ENCODE measurements at regions not wholly inside any gene's neighbourhood (a gene's known extent, or its start where the extent isn't known, plus 50 kb on each side); places are given as distances from the start of the nearest gene placed in this dataset.

DNA sequence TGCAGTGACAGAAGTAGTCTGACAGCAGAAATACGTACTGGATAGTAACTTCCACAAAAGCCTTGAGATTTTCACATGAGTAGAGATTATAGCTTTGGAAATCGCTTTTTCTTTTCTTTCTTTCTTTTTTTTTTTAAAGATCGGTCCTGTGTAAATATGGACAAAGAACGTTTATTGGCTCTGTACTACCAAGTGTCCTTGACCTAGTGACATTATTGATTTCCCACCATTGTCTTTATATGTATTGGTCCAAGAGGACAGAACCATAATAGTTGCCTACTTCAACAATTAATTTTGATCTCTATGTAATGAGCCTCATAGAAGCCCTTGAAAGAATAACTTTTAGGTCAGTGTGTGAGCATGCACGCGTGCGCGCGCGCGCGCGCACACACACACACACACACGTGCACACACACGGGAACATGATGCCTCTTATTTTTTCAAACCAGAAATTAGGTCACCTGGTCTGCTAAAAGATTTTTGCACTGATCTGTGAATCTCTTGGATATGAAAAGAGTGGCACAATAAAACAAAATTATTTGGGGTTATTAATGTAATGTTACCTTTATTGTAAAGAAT, 516.8 kb downstream of the PSAT1 start:
- DNase-seq, result no peak

DNA sequence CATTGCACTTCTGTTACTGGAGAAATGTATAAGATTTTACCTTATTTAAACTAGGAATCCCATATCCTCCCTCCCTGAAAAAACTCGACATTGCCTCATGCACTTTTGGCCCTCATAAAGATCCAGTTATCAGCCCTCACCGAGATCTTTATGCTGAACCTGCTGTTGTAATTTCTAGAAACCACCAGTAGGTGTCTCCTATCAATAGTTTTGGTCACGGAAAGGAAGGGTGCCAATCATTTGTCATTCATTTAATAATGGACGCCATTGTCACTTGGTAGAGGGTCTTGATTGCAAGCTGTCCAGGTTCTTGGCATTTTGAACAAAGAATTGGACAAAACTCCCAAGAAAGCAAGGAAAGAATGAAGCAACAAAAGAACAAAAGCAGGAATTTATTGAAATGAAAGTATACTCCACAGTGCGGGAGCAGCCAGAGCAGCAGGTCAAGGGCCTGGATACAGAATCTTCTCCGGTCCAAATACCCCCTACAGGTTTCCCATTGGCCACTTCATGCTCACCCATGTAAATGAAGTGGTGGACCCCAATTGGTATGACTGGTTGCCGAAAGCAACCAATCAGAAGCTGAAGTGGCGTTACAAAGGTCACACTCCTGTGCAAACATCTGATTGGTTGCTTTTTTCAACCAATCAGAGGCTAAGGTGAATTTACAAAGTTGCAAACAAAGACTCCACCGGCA, 524.3 kb downstream of the PSAT1 start:
- no peak for DNase-seq

DNA sequence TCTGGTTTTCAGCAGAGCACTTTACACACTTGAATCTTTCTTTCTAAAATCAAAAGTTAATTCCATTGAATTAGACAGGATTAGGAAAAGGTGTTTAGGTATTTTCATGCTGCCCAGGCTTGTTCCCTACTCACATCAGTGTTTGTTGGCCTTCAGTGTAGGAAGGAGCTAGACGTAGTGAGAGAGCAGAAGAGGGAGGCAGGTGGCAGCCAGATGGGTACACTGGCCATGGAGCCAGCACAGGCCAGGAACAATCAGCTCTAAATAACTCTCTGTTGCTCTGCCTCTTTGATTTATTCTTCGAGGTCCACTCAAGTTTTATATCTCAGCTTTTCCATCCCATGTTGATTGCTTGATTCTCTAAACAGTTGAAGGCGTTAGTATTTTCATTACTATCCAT, 529.6 kb downstream of the PSAT1 start:
- no peak for DNase-seq

DNA sequence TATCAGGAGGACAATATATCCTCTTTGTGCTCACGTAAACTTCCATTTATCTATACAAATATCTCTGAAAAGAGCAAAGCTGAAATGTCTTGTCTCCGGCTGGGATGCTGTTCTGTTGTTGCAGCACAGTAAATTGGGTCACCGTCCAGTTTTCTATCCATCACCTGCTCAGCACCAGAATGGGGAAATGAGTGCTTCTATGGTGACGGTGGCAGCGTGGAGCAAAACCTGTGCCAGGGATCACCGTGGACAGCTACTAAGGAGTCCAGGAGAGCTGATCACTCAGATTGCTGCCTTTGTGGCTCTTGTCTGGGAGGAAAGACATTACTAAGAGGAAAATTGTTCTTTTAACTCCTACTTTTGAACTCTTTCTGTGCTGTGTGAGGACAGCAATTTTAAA, 531.6 kb downstream of the PSAT1 start:
- DNase-seq, result no peak

DNA sequence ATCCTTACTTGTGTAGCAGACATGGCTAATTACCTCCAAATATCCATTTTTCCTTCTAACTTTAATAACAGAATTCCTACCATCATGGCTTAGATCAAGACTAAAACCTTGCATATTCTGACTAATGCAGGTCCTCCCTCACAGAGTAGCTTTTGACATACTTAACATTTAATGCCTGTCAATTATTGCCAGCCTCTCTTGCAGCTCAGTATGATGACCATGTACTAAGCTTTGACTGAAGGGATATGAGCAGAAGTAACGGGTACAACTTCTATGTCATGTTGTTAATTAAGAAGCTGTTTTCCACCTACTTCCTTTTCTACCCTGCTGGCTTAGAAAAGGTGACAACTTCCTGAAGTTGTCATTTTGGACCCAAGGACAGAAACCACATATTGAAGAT, 533.4 kb downstream of the PSAT1 start:
- DNase-seq, result no peak

DNA sequence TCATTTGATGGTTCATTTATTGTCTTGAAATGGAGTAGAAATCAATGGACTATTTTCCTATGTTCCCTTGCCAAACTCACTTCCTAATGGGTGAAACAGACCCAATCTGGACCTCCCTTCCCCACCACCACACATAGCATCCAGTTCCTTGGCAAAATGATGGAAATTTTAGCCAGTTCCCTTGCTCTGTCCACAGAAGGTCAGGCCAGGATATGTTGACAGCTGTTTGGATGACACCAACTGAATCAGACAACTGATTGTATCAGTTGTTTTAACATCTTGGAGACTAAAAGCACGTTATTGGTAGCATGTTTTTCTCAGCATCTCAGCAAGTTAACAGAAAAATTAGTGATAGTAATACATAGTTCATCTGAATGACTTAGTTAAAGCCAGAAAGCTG, 534.8 kb downstream of the PSAT1 start:
- no peak for DNase-seq

DNA sequence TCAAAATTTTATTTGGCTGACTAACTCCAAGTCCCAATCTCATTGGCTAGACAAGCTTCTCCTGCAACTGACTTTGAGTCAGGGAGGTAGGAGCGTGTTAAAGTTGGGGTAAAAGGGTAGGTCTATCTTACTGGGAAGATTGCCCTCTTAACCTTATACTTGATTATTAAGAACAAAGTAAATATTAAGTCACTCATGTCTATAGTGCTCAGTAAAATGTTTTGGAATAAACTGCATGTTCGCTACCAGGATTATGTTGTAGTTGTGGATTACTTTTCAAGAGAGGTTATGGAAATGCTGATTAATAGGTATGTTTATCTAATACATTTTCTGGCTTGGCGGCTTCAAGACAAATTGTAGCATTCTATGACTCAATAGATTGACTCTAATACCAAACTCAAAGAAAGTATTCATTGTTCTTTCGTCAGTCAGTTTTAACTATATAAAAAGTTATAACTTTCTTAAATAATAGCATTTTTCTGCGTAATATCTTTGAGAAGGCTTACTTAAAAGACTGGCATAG, 539.1 kb downstream of the PSAT1 start:
- no peak for DNase-seq

DNA sequence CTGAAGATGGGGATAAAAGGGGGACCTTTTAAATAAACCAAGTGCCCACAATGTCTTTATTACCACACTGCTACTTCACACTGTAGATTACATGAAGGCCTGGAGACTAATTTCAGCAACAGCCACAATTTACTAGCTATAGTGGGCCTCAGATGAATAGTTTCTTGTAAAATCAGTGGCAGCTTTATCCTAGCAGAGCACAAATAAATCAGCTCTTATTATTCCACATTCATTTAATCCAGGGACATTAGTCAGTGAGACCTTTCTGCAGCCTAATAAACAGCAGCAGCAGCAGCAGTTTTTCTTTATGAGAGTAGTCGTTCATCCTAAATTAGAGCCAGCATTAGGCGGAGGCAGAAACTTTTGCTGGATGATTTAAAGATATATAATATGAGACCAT, 542.3 kb downstream of the PSAT1 start:
- DNase-seq, result no peak

DNA sequence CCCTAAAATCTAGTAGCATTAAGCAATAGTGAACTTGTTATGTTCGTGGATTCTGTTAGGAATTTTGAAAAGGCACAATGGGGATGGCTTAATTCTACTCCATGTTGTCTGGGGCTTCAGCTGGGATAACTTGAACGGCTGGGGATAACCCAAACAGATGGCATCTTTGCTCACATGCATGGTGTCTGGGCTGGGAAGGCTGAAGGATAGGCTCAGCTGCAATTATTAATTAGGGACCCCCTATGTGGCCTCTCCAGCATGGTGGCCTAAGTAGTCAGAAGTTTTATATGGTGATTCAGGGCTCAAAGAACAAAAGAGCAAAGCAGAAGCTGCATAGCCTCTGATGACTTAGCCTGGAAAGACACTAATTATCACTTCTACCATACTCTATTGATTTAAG, 551.1 kb downstream of the PSAT1 start:
- DNase-seq, result no peak

DNA sequence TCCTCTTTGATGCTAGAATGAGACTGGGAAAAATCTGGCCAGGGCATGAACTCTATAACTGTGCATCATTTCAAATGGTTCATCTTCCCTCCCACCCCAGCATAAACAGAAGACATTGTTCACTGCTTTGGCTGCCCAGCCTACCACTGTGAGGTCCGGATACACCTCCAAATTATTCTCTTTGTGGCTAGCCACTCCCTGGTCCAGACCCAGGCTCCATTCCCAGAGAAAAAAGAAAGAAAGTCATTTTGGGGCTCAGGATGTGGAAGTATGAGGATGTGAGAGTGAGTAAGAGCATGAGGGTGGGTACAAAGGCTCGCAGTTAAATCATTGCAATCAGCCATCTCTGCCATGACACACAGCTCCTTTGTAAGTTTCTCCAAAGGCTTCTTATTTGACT, 559.2 kb downstream of the PSAT1 start:
- DNase-seq, result no peak

DNA sequence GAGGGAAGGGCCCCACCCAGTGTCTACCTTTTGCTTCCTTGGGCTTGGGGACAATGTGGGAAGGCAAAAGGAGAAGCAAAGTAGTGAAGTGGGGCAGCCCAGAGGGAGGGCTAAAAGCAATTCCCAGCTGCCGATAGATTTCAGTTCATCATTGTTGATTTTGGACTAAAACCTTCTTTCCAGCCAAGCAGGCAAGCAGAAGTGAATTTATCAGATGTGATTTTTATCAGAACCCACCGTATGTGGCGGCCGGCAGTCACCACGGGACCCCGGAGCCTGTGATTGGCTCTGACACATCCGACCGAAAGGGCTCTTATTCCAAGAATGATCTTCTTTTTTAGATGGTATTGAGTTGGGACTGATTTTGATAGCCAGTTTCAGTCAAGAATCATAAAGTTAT, 559.9 kb downstream of the PSAT1 start:
- DNase-seq, result no peak

DNA sequence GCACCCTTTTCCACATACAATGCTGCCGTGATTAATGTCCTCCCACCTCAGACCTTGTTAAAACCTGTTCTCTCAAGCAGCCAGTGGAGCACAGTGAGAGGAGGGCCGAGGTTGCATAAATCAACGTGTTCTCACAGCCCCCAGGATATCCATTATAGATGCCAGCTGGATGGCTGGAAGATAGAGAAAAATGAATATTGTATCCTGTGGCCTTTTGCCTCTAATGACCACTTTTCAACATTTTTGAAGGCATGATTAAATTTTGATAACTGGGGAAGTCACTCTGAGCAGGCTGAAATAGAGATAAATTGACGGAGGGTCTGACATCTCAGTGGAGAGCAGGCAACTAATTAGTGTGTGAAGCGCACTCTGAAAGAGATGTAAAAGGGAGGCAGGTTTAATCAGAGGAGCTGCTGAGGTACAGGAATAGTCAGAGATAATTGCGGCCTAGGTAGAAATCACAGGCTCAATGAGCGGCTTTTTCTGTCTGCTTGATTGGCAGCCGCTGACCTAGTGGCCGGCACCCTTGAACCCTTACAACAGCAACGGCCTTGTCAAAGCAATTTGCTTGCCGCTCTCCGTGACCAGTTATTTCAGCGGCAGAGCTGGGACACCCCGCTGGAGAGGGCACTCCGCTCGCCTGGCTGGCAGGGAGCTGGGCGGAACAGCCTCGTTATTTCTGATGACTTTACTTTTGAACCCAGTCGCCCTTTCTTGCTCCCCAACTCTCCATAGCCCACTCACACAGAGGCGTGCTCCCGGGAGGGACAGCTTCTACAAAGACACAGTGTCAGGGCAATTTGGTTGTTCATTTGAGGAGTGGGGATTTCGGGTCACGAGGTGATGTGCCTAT, 560.7 kb downstream of the PSAT1 start:
- DNase-seq, result no peak

DNA sequence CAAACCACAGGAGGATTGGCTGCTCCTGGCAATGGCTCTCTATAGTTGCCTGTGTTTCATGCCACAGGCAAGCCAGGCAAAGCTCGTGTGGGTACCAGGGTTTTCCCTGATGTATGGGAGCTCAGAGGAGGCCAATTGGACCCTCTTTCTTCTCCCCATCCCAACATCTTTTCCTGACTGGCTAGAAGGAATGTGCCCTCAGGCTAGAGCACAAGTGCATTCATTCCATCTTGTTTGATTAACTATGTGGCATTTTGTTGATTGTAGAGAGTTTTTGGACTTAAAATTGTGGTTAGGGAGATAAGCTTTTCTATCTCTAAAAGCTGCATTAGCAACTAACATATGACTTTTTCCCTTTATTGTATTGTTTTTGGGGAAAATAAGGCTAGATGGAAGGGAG, 561.3 kb downstream of the PSAT1 start:
- DNase-seq, result no peak

DNA sequence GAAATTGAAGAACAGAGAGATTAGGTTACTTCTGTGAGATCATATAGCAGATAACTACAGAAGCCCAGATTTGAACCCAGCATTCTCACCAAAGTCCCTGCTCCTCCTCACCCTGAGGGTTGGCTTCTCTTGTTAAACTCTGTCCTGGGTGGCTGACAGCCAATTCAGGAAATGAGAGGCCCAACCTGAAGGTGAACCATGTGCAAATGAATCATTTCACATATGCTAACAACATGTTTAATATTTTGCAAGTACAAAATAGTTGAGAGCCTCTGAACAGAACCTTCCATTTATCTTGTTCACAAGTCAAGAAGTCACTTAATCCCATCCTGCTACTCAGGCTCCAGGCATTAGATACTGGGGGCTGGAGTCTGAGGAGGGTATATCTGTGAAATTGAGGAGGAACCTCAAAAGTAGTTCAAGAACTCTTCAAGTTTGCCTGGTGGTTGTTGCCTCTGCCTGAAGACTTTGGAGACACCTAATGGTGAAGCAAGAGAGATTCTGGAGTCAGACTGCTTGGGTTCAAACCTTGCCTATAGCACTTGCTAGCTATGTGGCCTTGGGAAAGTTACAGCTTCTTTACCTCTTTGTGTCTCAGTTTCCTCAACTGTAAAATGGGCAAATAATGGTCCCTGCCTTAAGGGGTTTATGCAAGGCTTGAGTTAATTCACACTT, 564.0 kb downstream of the PSAT1 start:
- no peak for DNase-seq

DNA sequence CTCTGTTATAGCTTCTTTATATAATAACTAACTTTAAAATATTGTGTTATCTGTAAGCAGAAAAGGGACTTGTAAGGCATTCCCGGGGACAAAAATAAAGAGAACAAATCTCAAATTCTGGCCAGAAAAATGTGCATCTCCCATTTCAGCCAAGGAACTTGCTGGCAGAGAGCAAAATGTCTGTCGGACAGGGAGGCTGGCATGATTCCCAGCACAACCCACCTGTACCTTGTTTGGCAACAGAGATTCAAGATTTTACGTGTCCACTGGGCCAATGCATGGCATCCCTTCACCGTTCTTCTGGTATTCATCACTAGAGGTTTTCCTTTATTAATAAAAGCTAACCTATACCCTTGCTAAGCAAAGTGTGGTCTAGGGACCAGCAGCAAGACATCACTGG, 566.6 kb downstream of the PSAT1 start:
- no peak for DNase-seq

DNA sequence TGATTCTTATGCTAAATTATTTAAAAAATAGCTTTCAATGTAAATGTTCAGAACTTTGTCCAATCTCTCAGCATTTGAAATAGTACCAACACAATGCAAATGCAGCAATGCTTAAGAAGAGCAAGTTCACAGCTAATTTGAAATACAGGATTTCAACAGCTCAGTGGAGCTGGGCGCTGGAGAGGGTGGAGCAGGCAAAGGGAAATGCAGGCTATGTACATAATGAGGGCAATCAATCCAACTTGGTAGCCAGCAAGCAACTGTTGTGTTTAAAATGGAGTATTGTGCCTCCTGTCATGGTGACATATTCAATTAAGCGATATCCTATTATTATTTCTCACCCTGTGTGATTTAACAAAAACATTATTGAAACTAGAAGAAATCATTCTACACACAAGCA, 568.8 kb downstream of the PSAT1 start:
- DNase-seq, result no peak

DNA sequence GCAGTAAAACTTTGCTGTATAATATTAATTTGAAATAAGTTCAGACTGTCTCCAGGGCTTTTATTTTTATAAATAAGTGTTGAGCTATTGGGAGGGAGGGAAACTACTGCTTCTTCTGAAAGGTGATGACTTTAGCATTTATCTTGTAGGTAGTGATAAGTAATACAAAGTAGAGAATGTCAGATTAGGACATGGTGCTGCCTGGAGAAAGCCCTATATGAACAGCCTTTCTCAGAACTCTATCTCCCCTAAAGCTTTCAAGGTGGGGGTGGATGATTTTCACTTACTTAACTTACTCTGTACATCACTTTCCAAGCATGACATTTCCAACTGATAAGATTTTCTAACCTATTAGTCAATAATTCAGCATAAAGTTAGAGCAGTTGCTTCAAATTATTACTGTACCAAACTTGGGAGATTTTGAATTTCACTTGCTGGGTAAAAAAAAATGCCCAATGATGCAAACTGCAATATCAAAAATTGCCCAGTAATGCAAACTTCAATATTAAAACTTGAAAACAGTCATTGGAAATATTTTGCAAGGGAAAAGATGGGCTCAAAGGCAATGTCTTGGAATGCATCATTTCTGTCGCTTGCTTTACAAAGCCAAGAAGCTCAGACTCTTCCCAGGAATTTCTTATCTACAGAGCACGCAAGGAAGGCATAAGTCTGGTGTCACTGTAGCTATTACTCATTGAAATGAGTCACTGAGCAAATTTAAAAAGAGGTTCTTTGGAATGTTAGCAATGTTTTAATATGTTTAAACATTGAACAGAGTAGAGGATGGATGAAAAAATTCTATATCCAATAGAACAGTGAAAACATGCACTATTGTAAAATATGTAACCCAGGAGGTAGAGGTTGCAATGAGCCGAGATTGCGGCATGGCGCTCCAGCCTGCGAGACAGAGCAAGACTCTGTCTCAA, 569.5 kb downstream of the PSAT1 start:
- DNase-seq, result no peak

DNA sequence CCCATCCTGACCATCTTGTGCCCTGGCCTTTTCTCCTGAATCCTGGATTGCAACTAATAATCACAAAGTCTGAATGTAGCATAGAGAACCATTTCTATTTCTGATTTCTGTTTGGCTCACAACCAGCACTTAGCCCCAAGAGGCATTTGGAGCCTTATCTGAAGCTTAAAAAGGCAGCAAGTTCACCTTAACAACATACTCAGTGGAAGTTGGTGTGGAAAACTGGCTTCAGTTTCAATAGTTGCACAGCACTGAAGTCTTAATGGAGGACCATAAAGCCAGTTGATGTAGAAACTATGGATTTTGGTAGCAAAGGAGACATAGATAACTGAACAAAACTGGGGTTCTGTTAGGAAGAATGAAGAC, 574.1 kb downstream of the PSAT1 start:
- DNase-seq, result no peak

DNA sequence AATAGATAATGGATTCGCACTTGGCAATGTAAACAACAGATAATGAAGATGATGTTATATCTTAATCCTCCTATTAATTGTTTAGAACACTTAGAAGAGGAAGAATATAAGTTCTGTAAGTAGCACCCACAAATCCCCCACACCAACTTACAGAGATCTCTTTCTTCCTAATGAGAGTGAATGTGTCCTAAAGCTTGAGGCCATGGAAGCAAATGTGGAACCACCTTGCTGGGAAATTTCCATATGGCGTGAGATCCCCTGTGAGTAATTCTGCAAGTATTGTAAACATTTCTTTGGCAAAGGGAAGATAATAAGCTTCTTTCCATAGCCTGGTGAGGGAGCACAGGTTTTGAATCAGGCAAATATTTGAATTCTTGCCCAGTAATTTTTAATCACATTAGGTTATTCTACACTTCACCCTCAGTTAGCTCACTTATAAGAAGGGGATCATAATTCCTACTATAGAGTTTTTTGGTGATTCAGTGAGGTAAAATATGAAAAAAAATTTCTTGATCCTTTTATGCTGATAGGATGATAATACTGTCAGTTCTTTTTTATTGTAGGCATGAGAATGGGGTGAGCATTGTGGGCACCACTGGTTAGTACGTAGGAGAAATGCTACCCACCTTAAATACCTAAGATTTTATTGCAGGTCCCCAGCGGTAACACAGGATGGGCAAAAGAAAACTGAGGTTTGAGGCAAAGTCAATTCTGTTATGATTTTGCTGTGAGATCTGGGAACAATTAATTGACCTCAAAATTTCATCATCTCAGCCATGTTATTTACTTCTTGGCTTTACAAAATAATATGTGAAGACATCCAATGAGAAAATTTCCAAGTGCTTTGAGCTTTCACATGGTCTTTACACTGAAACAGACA, 574.8 kb downstream of the PSAT1 start:
- DNase-seq, result no peak

DNA sequence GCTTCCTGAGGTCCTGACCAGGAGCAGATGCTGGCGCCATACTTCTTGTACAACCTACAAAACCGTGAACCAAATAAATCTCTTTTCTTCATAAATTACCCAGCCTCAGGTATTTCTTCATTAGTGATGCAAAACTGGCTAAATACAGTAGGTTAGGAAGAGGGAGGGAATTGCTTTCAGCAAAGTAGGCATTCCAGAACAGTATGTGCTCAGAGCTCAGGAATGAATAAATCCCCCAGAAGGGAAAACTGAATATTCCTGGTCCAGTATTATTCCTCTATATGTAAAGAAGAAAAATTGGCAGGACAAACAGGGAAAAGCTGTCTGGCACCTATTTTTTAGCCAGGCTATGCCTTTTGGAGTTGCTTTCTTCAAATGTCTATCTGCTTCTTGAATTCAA, 577.1 kb downstream of the PSAT1 start:
- no peak for DNase-seq
